Neuronal stem cell (in vitro differentiated cells): ENCODE measurements at regions not wholly inside any gene's neighbourhood (a gene's known extent, or its start where the extent isn't known, plus 50 kb on each side); places are given as distances from the start of the nearest gene placed in this dataset.

Experiments
- DNase-seq: peaks from one replicate; pipeline ENCODE4 v3.0.0-alpha.2; 2013; ENCODE audit warnings: low spot score
- H2AFZ ChIP-seq: one replicate; pipeline ENCODE4 v1.6.1; 2013; ENCODE audit warnings: mild to moderate bottlenecking, low read length, inconsistent platforms
- H2AK5ac ChIP-seq: 2 replicates; pipeline ENCODE4 v1.6.1; 2013; ENCODE audit warnings: low read depth, mild to moderate bottlenecking, inconsistent platforms, low read length, moderate library complexity, mixed read lengths
- H2BK120ac ChIP-seq: 2 replicates; pipeline ENCODE4 v1.6.1; 2013; ENCODE audit warnings: low read depth, mild to moderate bottlenecking, inconsistent platforms, low read length, moderate library complexity, mixed read lengths
- H2BK12ac ChIP-seq: one replicate; pipeline ENCODE4 v1.6.1; 2013; ENCODE audit warnings: low read length, inconsistent platforms
- H2BK15ac ChIP-seq: 2 replicates; pipeline ENCODE4 v1.6.1; 2013; ENCODE audit warnings: mild to moderate bottlenecking, low read length, inconsistent platforms, mixed read lengths
- H2BK5ac ChIP-seq: one replicate; pipeline ENCODE4 v1.6.1; 2013; ENCODE audit warnings: inconsistent platforms, mild to moderate bottlenecking, low read length, moderate library complexity
- H3K14ac ChIP-seq: one replicate; pipeline ENCODE4 v1.6.1; 2013; ENCODE audit warnings: low read length, inconsistent platforms
- H3K18ac ChIP-seq: 2 replicates; pipeline ENCODE4 v1.6.1; 2013; ENCODE audit warnings: low read length, inconsistent platforms
- H3K23ac ChIP-seq: 2 replicates; pipeline ENCODE4 v1.6.1; 2013; ENCODE audit warnings: low read depth, mild to moderate bottlenecking, mixed read lengths, low read length, inconsistent platforms; ENCODE audit not compliant: poor library complexity
- H3K27ac ChIP-seq: replicated peaks from 3 replicates; pipeline ENCODE4 v1.5.1; 2013; ENCODE audit warnings: low read length, inconsistent platforms
- H3K27me3 ChIP-seq, 3 experiments: 2 replicates each; pipeline ENCODE4 v1.6.1; 2013; ENCODE audit warnings: low read length in 3 of 3, mild to moderate bottlenecking in 2 of 3, inconsistent platforms in 1 of 3, low read depth in 1 of 3, mixed read lengths in 1 of 3, moderate library complexity in 1 of 3; ENCODE audit not compliant: control insufficient read depth in 3 of 3, insufficient read depth in 3 of 3
- H3K36me3 ChIP-seq, 2 donors: replicated peaks in 1 of 2; 2 replicates each; pipeline ENCODE4 v1.6.1; 2013; ENCODE audit warnings: low read length in 2 of 2; ENCODE audit not compliant: control insufficient read depth in 2 of 2, insufficient read depth in 2 of 2
- H3K4ac ChIP-seq: 2 replicates; pipeline ENCODE4 v1.6.1; 2013; ENCODE audit warnings: inconsistent platforms, mild to moderate bottlenecking, low read length, moderate library complexity
- H3K4me1 ChIP-seq, 2 donors: 1 replicate in 1 of 2; 2 replicates in 1 of 2; pipeline ENCODE4 v1.6.1; 2013; ENCODE audit warnings: low read length in 2 of 2, low read depth in 1 of 2; ENCODE audit not compliant: control insufficient read depth in 2 of 2, insufficient read depth in 1 of 2
- H3K4me2 ChIP-seq: one replicate; pipeline ENCODE4 v1.6.1; 2013; ENCODE audit warnings: mild to moderate bottlenecking, low read length, inconsistent platforms; ENCODE audit not compliant: insufficient read depth, poor library complexity, severe bottlenecking
- H3K4me3 ChIP-seq, 2 donors: 2 replicates each; pipeline ENCODE4 v1.5.1; 2013; ENCODE audit warnings: low read length in 2 of 2, mild to moderate bottlenecking in 2 of 2, inconsistent platforms in 1 of 2, moderate library complexity in 1 of 2
- H3K79me1 ChIP-seq: one replicate; pipeline ENCODE4 v1.6.1; 2013; ENCODE audit warnings: low read depth, mild to moderate bottlenecking, inconsistent platforms, low read length, moderate library complexity
- H3K9ac ChIP-seq: one replicate; pipeline ENCODE4 v1.6.1; 2013; ENCODE audit warnings: mild to moderate bottlenecking, low read depth, low read length, inconsistent platforms; ENCODE audit not compliant: poor library complexity
- H3K9me3 ChIP-seq, 2 donors: replicated peaks in 1 of 2; 2 replicates each; pipeline versions ENCODE3 to v1.6.1; 2013; ENCODE audit warnings: low read length in 2 of 2, mild to moderate bottlenecking in 2 of 2, inconsistent platforms in 1 of 2, low read depth in 1 of 2, mixed read lengths in 1 of 2, moderate library complexity in 1 of 2; ENCODE audit not compliant: control insufficient read depth in 2 of 2, insufficient read depth in 1 of 2
- H4K8ac ChIP-seq: one replicate; pipeline ENCODE4 v1.6.1; 2013; ENCODE audit warnings: low read depth, mild to moderate bottlenecking, inconsistent platforms, low read length, moderate library complexity
- H4K91ac ChIP-seq: one replicate; pipeline ENCODE4 v1.6.1; 2013; ENCODE audit warnings: low read length, low read depth, mild to moderate bottlenecking, inconsistent platforms; ENCODE audit not compliant: poor library complexity
- WGBS, 2 donors: extraction: QIAGEN DNeasy Blood & Tissue Kit; methylation state at CpG; one replicate each; pipeline ENCODE4 v1.1.7; 2013; ENCODE audit warnings: missing lambda C conversion rate in 2 of 2, mixed read lengths in 1 of 2; ENCODE audit not compliant: insufficient read length in 2 of 2, insufficient replicate concordance in 1 of 2; ENCODE audit errors: extremely low coverage in 2 of 2; 5-methylcytosine and 5-hydroxymethylcytosine counted together

DNA sequence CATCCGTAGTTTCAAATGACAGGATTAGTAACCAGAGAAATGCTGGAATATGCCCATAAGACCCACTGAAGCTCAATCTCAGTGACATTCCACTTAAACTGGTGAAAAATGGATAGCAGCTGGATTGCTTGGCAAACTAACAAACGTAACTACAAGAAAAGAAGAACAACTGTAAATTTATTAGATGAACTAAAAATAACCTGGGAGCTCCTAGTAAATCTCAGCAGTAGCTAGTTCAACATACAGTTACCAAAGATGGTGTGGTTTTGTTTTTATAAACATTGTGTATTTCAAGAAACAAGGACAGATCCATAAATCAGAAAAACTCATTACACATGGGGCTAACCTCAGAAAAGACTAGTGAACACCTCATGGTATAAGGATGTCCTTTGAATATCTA lies 531.9 kb downstream of the XIRP2 start:
- Histone ChIP-seq H3K23ac (no peak overlapping the region), H4K8ac (no peak overlapping the region), H3K14ac (no peak overlapping the region), H3K4me3 (no peak overlapping the region), H2BK120ac (no peak overlapping the region), H4K91ac (no peak overlapping the region), H3K27ac (no peak overlapping the region), H3K18ac (no peak overlapping the region), H3K4me2 (no peak overlapping the region), H2AK5ac (no peak overlapping the region), H3K9ac (no peak overlapping the region), H3K79me1 (no peaks in the 10 kb centered on the region), H2BK15ac (no peak overlapping the region), H3K4me1 (peaks cover 0 to 6% of the 10 kb centered on the region in 2 donors), H3K9me3 (peaks cover 0 to 7% of the 10 kb centered on the region in 2 donors), H3K36me3 (no peaks in the 10 kb centered on the region), H2BK12ac (no peak overlapping the region), H3K4ac (no peak overlapping the region), H2BK5ac (no peak overlapping the region), H3K27me3 (no peaks in the 10 kb centered on the region), H2AFZ (no peak overlapping the region)
- WGBS, 2 donors, result no CpG with 5 or more reads among the region's 2 CpGs
- DNase-seq, result no peak

DNA sequence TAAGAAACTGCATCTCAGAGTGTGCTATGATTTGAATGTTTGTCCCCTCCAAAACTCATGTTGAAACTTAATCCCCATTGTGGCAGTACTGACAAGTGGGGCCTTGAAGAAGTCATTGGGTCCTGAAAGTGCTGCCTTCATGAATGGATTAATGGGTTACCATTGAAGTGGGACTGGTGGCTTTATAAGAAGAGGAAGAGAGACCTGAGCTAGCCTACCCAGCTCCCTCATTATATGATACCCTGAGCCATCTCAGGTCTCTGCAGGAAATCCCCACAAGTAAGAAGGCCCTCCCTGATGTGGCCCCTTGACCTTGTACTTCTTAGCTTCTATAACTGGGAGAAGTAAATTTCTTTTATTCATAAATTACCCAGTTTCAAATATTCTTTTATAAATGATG lies 526.8 kb downstream of the XIRP2 start:
- Histone ChIP-seq H3K36me3 (no peaks in the 10 kb centered on the region), H3K79me1 (no peaks in the 10 kb centered on the region)
- no peak for DNase-seq

DNA sequence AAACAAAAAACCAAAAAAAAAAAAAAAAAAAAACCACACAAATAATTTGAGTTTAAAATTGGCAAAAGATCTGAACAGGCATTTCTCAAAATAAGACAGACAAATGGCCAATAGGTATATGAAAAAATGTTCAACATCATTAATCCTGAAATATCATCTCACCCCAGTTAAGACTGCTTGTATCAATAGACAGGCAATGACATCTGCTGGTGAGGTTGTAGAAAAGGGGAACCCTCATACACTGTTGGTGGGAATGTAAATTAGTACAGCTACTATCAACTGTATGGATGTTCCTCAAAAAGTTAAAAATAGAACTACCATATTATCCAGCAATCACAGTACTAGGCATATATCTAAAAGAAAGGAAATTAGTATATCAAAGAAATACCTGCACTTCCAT lies 523.1 kb downstream of the XIRP2 start:
- Histone ChIP-seq H3K4ac (no peak overlapping the region), H3K79me1 (no peaks in the 10 kb centered on the region), H2AK5ac (no peak overlapping the region)

More for the DNA sequence above, 526.8 kb downstream of the XIRP2 start:
- H3K9me3 ChIP-seq, result peaks cover 0 to 16% of the 10 kb centered on the region in 2 donors
- H3K27ac ChIP-seq, result no peak overlapping the region
- H3K4ac ChIP-seq, result no peak overlapping the region
- no peak overlapping the region for H3K23ac ChIP-seq
- no peaks in the 10 kb centered on the region for H3K27me3 ChIP-seq
- no peak overlapping the region for H2BK120ac ChIP-seq
- no peak overlapping the region for H2BK5ac ChIP-seq
- H2BK12ac ChIP-seq, result no peak overlapping the region
- no peak overlapping the region for H3K18ac ChIP-seq
- H3K14ac ChIP-seq, result no peak overlapping the region
- no peak overlapping the region for H2BK15ac ChIP-seq
- no peak overlapping the region for H3K9ac ChIP-seq
- H3K4me2 ChIP-seq, result no peak overlapping the region
- no peak overlapping the region for H2AFZ ChIP-seq
- H3K4me3 ChIP-seq, result no peak overlapping the region
- H4K8ac ChIP-seq, result no peak overlapping the region
- no peaks in the 10 kb centered on the region for H3K4me1 ChIP-seq
- H4K91ac ChIP-seq, result no peak overlapping the region
- H2AK5ac ChIP-seq, result no peak overlapping the region

DNA sequence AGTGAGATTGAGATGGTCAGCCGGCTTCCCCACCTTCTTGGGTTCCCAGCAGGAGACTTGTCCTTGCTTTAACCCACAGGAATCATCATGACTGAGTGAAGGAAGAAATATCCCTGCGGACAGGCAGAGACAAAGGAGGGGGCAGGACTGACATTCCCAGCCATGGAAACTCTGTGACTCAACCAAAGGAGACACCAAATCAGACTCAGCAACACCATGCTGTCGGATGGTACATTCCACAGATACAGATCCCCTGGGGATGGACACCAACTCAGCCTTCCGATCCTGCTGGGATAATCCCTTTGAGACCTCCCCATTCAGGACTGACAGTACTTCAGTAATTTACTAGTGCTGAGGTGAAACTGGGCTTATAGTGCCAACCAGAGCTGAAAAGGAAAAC lies 518.3 kb downstream of the XIRP2 start:
- WGBS, 2 donors, result no CpG with 5 or more reads among the region's 4 CpGs
- Histone ChIP-seq H3K27ac (peak overlapping the region; percentile 70), H3K4ac (no peak overlapping the region), H3K9ac (no peak overlapping the region), H3K14ac (no peak overlapping the region), H3K27me3 (no peaks in the 10 kb centered on the region), H2AFZ (no peak overlapping the region), H4K8ac (no peak overlapping the region), H3K23ac (no peak overlapping the region), H3K18ac (no peak overlapping the region), H2AK5ac (no peak overlapping the region), H3K4me1 (peaks cover 3 to 5% of the 10 kb centered on the region in 2 donors), H2BK15ac (no peak overlapping the region), H3K4me3 (no peak overlapping the region), H2BK5ac (no peak overlapping the region), H3K4me2 (peak overlapping the region; percentile 19), H2BK120ac (no peak overlapping the region), H3K79me1 (no peaks in the 10 kb centered on the region), H3K36me3 (no peaks in the 10 kb centered on the region), H3K9me3 (peaks cover 4 to 15% of the 10 kb centered on the region in 2 donors), H2BK12ac (no peak overlapping the region), H4K91ac (no peak overlapping the region)
- peak; percentile 64 for DNase-seq

More for the DNA sequence above, 523.1 kb downstream of the XIRP2 start:
- no peak overlapping the region for H3K4me2 ChIP-seq
- no peak overlapping the region for H4K8ac ChIP-seq
- no peak overlapping the region for H3K23ac ChIP-seq
- peaks cover 3% of the 10 kb centered on the region in 2 donors for H3K4me1 ChIP-seq
- no peak overlapping the region for H2BK12ac ChIP-seq
- H3K36me3 ChIP-seq, result no peaks in the 10 kb centered on the region
- DNase-seq, result no peak
- no peak overlapping the region for H3K27ac ChIP-seq
- H3K4me3 ChIP-seq, result no peak overlapping the region
- no peak overlapping the region for H3K18ac ChIP-seq
- H3K14ac ChIP-seq, result no peak overlapping the region
- H4K91ac ChIP-seq, result no peak overlapping the region
- no peak overlapping the region for H2BK5ac ChIP-seq
- H3K9ac ChIP-seq, result no peak overlapping the region
- no peak overlapping the region for H2BK15ac ChIP-seq
- H3K27me3 ChIP-seq, result no peaks in the 10 kb centered on the region
- H2BK120ac ChIP-seq, result no peak overlapping the region
- H3K9me3 ChIP-seq, result peaks cover 0 to 21% of the 10 kb centered on the region in 2 donors
- H2AFZ ChIP-seq, result no peak overlapping the region
